Stromal cell of bone marrow (primary cell): ENCODE measurements at regions not wholly inside any gene's neighbourhood (a gene's known extent, or its start where the extent isn't known, plus 50 kb on each side); places are given as distances from the start of the nearest gene placed in this dataset.

Experiments
- DNase-seq: peaks from one replicate; pipeline ENCODE4 v3.0.0-alpha.2; 2012; ENCODE audit warnings: low read depth

DNA sequence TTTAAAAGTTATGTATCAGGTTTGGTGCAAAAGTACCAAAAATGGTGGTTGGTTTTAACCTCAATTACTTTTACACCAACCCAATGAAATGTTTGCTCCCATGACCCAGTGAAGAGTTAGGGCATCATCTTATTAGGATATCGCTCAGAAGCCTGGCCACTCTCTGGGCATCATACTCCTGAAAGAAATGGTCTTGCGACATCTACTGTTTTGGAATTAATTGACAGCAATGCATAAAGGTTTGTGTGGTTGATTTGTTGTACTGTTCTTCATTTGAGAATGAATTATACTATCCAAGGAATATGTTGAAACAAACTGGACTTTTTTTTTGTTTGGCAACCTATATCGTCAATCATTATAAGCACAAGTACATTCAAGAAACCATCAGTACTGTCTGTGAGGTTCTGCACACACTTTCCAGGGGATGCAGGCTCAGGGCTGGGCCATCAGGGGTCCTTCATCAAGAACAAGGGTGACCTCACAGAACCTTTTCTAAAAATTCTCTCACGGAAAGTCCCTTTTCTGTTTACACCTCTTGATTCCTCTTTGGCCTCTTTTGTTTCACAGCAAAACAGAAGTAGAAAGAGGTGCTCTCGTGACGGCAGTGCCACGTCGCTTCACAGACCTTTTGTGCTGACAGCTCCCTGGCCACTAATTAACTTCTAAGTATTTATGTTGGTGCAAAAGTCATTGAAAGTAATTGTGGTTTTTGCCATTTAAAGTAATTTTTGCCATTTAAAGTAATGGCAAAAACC is 117.2 kb upstream of the KLF6 start:
- DNase-seq = no peak

DNA sequence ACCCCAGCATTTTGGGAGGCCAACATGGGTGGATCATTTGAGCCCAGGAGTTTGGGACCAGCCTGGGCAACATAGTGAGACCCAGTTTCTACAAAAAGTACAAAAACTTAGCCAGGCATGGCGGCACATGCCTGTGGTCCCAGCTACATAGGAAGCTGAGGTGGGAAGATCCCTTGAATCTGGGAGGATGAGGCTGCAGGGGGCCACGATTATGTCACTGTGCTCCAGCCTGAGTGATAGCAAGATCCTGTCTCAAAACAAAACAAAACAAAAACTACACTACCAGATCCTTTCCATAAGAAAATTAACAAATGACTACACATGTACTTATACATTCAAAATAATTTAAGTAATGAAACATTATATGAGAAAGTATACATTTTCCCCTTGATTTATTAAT is 116.4 kb upstream of the KLF6 start:
- DNase-seq = no peak

DNA sequence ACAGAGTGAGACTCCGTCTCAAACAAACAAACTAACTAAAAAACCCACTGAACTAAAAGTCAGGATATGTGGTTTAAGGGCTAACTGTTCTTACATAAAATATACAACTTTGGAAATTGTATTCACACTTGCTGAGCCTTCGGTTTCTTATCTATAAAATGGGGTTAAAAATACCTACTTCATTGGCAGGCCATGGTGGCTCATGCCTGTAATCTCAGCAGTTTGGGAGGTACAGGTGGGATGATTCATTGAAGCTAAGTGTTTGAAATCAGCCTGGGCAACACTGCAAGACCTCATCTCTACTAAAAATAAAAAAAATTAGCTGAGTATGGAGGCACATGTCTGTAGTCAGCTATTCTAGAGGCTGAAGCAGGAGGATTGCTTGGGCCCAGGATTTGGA is 115.4 kb upstream of the KLF6 start:
- no peak for DNase-seq

DNA sequence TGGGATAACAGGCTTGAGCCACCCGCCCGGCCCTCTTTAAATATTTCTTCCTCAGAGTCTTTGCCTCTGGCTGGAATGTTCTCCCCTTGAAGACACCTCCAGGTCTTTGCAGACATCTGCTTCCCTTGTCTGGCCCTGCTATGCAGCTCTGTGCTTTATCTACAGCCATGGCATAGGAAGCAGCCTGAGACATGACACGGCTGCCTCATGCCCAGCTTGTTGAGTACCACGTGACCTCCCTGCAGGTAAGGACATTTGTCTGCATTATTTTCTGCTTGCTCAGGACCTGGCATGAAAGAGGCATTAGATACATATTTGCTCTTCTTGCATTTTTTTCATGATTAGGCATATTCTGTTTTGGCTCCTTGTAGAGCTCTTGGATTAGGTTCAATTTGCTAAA is 113.8 kb upstream of the KLF6 start:
- DNase-seq = no peak

DNA sequence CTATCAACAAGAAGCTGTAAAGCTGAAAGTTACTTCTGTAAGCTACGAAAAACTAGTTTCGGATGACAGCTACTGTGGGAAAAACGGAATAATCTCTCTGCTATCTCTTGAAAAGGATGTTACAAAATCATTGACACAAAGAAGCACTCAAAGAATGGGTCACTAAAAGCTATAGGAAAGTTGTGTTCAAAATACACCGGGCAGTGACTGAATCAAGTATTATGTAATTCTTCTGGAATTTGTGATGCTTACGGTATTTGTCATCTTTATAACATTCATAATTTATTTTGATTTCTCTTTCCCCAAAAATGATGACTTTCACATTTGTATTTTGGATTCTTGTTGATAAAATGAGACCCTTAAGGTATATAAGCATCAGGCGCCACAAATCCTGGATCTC is 112.1 kb upstream of the KLF6 start:
- DNase-seq = peak; percentile 42

DNA sequence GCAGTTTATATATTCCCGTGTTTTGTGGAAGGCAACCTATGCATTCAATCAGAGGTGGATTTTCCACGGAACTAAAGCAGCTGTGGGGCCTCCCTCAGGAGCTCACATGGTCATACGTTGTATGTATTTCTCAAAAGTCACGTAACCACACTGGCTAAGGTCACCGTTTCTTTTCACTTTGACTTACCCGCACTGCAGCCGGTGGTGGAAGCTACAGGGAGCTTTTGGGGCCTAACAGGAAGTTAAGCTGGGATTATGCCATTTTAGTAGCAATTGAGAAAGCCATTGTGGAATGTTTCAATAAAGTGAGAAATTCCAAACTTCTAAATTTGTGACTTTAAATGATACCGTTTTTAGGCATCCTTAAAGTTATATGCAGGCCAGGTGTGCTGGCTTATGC is 111.2 kb upstream of the KLF6 start:
- DNase-seq = no peak

DNA sequence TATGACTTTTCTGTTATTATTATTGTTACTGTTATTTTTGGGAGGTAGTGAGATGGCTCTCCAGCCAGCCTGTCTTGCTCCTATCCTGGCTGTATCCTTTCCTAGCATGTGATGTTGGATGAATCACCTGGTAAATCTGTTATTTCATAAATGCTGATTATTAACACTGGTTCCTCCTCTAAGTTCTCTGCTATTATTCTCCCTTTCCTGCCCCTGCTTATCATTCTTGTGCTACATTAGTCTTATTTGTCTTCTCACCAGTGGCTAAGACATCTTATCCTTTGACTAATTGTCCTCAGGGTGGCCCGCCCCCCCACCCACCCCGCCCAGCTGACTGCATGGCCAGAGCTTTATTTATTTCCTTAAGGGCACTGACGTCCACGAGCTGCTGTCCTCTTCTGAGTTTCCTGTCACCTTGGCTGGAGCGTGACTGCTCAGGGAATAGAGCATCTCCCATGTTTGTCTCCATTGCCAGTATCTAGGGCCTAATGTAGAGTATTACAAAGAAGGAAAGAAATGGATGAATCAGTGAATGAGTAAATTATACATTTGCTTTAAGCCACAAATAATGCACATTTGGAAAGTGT is 110.1 kb upstream of the KLF6 start:
- DNase-seq = peak; percentile 35

DNA sequence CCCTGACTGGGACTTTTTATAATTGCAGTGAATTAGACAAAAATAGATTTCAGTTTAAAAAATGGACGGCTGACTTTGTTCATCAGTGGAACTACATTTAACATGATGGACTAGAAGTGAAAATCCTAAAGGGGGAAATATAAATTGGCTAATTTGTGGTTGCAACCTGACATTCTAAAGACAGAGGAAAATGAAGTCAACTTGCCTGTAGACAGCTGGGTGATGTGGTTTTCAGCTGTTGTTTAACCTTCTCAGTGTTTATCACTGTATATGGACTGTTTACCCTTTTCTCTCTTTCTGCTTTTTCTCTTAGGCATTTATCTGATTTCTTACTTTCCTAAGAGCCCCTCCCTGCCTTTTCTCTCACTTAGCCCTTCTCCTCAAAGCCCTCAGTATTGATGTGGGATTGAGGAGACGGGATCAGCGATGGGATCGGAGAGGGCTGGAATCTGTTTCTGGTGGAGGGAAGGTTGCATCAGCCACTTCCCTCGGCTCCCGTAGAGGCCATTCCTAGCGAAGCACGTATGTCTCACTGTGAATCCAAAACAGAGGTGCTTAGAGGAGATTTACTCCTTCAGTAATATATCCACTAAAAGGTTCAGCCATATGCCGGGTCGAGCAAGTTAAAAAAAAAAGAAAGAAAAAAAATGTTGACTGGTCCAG is 109.0 kb upstream of the KLF6 start:
- no peak for DNase-seq

DNA sequence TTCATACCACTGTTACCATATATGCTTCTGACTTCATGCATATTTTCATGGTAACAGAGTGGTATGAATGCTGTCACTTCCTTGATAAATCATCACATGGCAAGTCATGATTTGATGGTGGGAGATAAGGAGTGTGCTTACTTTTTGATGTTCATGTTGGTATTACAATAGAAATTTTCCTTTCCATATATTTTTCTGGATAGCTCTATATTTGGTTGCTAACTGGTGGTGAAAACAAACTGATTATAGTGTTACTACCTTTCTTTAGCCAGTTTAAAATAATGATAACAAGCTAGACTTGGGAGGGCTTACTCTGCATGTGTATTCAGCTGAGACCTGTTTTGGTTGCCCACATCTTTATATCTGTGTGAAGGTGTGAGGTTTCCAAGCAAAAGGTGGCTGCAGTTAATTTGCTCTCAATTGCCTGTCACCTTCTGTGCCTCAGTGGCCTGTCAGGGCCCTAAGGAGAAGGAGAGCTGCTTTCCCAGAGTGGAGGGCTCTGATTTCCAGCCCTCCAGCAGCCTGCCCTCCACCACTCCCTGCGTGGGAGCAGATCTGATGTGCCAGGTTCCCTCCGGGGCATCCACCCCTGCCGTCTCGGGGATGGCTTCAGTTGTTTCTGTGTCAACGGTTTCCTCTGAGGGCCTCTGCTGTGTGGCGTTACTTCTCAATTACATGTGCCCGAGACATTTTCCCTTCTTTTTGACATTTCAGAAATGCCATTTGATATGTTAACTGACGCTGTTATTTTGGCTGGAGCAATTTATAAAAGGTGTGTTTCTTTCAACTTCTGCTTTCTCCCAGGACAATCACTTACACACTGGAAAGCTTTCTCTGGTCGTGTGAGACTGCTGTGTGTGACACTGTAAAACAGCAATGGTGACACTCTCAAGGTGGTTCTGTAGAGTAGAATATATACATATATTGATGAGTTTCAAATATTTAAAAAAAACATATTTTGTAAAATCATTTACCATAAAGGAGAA is 107.7 kb upstream of the KLF6 start:
- no peak for DNase-seq

DNA sequence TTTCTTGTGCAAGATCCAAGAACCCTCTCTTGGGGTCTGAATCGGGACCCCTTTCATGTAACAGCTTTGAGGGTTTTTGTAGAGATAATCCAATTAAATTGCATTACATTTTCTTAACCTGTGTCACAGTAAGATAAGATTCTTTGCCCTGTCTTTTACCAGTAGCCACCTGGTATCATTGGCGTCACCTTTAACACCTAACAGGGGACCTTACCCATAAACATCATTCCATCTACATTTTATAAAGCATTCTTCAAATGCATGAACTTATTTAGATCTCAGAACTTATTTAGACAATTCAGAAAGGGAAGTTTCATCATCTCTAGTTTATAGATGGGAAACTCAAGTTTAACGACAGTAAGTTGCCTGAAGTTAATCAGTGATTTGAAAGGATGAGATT is 106.4 kb upstream of the KLF6 start:
- no peak for DNase-seq

DNA sequence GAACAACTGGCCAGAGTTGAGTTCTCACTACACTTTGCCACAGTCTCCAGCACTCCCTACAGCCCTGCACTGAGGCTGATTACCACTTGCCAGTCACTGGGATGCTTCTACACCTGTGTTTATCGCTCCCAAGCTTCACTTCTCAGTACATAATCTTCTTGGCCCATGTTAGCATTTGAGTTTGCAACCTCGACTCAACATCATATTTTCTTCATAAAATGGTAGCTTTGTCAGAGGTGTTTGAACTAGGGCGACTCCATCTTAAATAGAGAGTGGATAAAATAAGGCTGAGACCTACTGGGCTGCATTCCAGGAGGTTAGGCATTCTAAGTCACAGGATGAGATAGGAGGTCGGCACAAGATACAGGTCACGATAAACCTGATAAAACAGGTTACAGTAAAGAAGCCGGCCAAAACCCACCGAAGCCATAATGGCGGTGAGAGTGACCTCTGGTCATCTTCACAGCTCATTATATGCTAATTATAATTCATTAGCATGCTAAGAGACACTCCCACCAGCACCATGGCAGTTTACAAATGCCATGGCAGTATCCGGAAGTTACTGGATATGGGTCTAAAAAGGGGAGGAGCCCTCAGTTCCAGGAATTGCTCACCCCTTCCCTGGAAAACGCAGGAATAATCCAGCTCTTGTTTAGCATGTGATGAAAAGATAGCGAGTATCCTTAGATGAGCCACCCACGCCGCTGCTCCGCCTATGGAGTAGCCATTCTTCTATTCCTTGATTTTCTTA is 105.8 kb upstream of the KLF6 start:
- DNase-seq = no peak

DNA sequence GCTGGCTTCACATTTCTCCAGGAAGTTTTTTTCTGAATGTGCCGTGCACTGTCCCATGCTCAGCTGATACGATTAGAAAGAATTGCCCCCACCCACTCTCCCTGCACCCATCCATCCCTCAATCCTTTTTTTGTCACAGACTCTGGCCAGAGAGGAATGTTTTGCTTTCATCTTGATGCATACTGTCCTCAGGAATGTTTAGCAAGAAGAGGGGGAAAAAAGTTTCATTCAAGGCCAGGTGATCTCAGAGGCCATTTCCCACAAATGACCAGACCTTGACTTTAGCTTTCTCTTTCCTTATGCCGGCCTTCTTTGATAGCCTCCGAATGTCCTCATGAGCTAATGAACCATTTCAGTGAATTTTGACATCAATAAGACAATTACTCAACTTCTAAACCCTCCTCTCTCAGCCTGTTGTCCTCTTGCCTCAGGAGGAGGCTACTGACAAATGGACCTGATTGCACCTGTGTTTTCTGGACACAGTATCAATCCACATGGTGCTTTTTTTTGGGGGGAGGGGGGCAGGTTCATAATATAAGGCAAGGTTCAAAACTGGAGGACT is 105.0 kb upstream of the KLF6 start:
- no peak for DNase-seq

DNA sequence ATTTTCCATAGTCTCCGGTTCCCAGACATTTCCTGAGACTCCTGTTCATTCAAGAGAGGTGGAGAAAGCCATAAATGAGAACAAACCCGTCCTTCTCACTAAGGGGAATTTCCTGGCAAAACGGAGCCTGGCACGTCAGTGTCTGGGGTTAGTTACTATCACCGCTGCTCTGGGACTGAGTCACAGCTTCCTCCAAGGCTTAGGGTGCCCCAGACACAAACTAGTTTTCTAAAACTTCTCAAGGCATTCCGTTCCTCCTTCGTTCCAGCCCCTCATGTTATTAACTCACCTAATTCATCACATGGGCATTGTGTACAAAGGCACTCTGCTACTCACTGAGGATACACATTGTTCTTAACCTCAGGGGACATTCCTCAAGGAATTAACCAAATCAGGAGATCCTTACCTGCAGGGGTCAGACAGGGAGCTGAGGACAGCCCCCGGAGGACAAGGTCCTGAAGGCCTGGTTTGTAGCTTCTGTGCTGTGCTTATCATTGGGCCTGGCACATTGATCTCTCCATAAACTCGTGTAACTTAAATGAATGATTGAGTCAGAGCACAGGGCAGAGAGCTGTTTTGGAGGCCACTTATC is 103.0 kb upstream of the KLF6 start:
- peak; percentile 81 for DNase-seq

DNA sequence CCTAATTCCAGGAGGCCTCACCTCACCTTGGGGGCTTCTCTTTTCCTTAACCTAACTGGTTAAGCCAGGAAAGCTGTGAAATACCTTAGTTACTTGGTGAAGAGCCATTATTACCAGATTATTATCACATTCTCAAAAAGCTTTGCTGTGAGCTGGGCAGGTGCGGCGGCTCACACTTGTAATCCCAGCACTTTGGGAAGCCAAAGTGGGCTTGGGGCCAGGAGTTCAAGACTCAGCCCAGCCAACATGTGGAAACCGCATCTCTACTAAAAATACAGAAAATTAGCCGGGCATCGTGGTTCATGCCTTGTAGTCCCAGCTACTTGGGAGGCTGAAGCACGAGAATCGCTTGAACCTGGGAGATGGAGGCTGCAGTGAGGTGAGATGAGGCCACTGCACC is 102.4 kb upstream of the KLF6 start:
- DNase-seq = no peak

DNA sequence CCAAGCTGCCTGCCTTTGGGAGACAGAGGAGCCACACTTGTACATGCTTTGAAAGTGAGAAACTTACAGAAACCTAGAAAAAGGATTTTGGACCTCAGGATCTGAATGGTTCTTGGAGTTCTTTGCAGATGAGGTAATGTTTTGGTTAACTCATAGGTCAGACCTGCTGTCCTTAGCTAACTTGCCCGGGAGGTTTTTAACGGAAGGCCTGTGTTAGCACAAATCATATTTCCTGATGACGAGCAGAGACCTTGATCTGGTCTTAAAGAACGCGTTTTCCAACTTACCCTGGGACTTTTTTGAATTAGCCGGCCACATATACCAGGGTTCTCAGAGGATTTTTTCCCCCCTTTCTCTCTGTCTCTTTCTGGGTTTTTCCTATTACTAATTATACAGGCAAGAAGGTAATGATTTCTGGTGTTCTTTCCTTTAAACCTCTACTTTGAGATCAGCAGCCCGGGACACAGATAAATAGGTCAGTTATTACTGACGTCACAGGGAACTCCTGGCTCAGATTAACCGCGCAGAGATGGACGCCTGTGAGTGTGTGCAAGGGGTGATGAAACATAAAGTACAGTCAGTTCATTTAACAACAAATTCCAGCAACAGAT is 101.7 kb upstream of the KLF6 start:
- peak; percentile 83 for DNase-seq

DNA sequence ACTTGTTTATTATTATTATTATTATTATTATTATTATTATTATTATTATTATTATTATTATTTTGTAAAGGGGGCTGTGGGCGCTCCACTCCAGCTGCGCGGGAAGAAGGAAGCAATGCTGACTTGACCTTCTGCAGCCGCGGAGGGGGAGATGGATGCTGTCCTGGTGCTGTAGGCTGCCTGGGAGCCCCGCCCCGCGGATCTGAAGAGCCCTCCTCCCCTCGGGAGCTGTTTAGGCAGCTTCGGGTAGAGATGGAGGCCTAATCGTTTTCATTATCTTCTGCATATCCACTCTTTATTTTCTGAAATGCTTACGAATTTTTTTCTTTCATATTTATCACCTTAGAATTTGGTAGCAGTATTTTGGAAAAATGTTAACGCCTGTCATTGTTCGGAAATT is 101.2 kb upstream of the KLF6 start:
- DNase-seq = no peak

DNA sequence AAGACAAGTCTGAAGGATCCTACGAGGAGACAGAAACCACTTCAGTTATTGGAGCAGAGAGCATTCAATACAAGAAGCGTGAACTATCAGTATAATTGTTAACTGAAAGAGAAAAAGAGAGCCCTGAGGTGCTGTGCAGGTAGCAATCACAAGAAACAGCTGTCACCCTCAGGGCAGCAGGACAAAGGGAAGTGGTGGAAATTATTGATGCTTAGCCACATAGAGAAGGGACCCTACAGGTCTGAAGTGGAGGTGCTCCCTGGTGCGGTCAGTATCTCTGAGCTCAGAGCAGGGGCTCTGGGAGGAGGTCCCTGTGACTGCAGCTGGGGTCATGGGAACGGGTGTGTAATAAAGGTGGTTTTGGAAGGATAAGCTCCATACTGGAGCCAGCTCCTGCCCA is 97.8 kb upstream of the KLF6 start:
- no peak for DNase-seq

DNA sequence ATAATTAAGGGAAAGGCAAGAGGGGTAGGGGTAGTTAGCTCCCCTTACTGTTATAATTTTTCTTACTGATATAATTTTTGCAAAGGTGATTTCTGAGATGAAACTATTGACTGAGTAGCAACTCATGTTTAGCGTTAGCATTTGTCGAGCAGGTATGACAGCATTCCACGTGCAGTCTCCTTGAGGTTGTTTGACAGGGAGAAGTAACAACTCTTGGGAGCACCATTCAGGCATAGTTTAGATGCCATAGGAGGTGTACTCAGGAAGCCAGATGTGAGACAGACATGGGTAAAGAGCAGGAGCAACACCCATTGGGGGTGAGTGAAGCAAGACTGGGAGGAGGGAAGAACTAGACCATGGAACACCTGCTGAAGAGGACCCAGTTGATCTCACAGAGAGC is 96.6 kb upstream of the KLF6 start:
- no peak for DNase-seq

DNA sequence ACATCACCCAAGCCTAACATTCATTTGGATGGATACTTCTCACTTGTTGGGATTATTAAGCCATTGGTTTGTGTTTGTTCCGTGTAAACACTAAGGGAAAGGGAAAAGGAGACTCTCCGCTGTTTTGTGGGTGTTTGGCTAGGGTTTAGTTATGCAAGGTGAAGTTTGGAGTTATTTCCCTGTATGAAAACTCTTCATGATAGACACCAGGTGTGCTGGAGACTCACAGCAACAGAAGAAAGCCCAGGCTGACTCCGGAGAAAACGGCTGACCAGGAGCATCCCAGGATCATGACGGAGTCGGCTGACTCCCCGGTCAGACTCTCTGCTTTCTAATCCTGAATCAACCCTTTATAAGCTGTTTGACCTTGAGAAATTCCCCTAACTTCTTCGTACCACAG is 94.1 kb upstream of the KLF6 start:
- DNase-seq = no peak

DNA sequence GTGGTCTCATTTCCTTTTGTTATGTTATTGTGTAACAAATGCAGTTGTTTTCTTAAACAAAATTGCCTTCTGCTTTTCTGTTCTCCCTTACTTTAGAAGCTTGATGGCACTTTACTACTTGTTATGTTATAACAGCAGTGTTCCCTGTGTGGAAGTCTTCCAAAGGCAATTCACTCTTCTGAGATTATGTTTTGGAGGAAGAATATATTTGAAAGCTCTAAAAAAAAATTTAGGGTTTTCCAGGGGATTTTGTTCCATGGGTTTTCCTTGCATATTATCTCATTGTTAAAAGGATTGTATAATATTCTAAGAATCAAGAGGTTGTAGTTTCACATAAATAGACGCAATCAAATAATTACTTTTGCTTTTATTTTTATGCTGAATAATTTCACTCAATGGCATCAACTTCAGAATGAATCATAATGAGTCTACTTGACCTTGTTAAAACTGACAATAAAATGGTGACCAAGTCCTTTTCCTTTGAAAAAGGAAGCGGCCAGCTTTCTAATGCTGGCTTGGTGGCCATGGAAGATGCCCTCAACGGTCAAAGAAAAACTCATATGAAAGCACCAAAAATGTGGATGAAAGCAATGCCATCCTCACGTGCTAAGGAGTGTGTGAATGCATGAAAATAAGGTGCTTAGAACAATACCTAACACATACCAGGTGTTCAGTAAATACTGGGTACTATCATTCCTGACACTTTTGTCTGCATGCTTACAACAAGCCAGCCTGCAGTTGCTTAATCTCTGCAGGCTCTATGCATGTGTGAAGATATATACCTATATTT is 92.4 kb upstream of the KLF6 start:
- no peak for DNase-seq
